ENCODE measurements at regions not wholly inside any gene's neighbourhood (a gene's known extent, or its start where the extent isn't known, plus 50 kb on each side); places are given as distances from the start of the nearest gene placed in this dataset.

GRCh38 chr11:104547996-104548661 is 350.1 kb downstream of the CASP12 start:
- TF ChIP-seq, protein P1, sequence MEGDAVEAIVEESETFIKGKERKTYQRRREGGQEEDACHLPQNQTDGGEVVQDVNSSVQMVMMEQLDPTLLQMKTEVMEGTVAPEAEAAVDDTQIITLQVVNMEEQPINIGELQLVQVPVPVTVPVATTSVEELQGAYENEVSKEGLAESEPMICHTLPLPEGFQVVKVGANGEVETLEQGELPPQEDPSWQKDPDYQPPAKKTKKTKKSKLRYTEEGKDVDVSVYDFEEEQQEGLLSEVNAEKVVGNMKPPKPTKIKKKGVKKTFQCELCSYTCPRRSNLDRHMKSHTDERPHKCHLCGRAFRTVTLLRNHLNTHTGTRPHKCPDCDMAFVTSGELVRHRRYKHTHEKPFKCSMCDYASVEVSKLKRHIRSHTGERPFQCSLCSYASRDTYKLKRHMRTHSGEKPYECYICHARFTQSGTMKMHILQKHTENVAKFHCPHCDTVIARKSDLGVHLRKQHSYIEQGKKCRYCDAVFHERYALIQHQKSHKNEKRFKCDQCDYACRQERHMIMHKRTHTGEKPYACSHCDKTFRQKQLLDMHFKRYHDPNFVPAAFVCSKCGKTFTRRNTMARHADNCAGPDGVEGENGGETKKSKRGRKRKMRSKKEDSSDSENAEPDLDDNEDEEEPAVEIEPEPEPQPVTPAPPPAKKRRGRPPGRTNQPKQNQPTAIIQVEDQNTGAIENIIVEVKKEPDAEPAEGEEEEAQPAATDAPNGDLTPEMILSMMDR (IDR thresholded peaks at IDR 0.05) = no peak
- no peaks in the 10 kb centered on the region for H3K27me3 ChIP-seq (ENCODE audit: control insufficient read depth in 1 of 2, insufficient read depth in 2 of 2, low read length in 2 of 2)
- ATAC-seq (ENCODE audit: poor library complexity) = no peak
- Mint-ChIP-seq H3K4me1 (ENCODE audit: low read depth) (peaks cover 8% of the 10 kb centered on the region), H3K27ac (no peak overlapping the region), H3K9me3 (no peaks in the 10 kb centered on the region), H3K36me3 (ENCODE audit: low read depth) (no peaks in the 10 kb centered on the region), H3K27me3 (no peaks in the 10 kb centered on the region), H3K4me3 (no peak overlapping the region)
- no peaks in the 10 kb centered on the region for H3K9me3 ChIP-seq (ENCODE audit: control insufficient read depth in 1 of 2, insufficient read depth in 1 of 2, low read length in 2 of 2)
- no peaks in the 10 kb centered on the region for H3K36me3 ChIP-seq (ENCODE audit: insufficient read depth, low read length)
- POLR2A ChIA-PET = interaction anchor here (1.1 kb wide), 1 partner anchor 9 kb away, joined by 3 read pairs; no protein-coding TSS in a partner anchor
- H3K27ac ChIP-seq (ENCODE audit: low read depth in 1 of 2, low read length in 2 of 2) = no peak overlapping the region
- no peaks in the 10 kb centered on the region for H3K4me1 ChIP-seq (ENCODE audit: insufficient read depth, low read length)
- no peak overlapping the region for H3K4me3 ChIP-seq (ENCODE audit: low read length)
- DNase-seq = no peak
- intact Hi-C loops (cut with DNase I, micrococcal nuclease) = no loop called here
- CTCF ChIA-PET = no interaction called here

DNA sequence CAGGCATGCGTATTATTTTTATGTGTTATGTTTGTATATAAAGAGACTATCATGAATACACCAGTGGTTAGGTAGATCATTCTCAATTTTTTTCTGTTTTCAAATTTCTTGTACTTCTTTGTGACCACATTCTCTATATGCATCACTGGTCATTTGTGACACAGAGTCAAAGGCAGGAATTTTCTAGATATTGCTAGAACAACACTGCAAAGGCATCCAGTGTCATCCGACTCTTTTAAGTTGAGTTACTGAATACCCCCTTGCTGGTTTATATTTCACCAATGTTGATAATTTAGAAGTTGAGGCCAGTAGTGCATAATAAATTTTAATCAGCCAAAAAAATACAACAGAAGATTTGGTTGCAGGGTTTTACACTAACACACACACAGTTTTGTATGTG is 351.8 kb downstream of the CASP12 start:
- no peak for DNase-seq
- Mint-ChIP-seq H3K4me3 (no peak overlapping the region), H3K4me1 (ENCODE audit: low read depth) (no peaks in the 10 kb centered on the region), H3K9me3 (no peaks in the 10 kb centered on the region), H3K27ac (no peak overlapping the region), H3K27me3 (no peaks in the 10 kb centered on the region), H3K36me3 (ENCODE audit: low read depth) (no peaks in the 10 kb centered on the region)
- no peaks in the 10 kb centered on the region for H3K36me3 ChIP-seq (ENCODE audit: insufficient read depth, low read length)
- TF ChIP-seq, protein P1 (IDR thresholded peaks at IDR 0.05) = no peak
- no peaks in the 10 kb centered on the region for H3K27me3 ChIP-seq (ENCODE audit: control insufficient read depth in 1 of 2, insufficient read depth in 2 of 2, low read length in 2 of 2)
- intact Hi-C loops (cut with DNase I, micrococcal nuclease) = no loop called here
- POLR2A ChIA-PET = no interaction called here
- CTCF ChIA-PET = no interaction called here
- H3K9me3 ChIP-seq (ENCODE audit: control insufficient read depth in 1 of 2, insufficient read depth in 1 of 2, low read length in 2 of 2) = no peaks in the 10 kb centered on the region
- H3K27ac ChIP-seq (ENCODE audit: low read depth in 1 of 2, low read length in 2 of 2) = no peak overlapping the region
- H3K4me1 ChIP-seq (ENCODE audit: insufficient read depth, low read length) = no peaks in the 10 kb centered on the region
- ATAC-seq (ENCODE audit: poor library complexity) = no peak
- H3K4me3 ChIP-seq (ENCODE audit: low read length) = no peak overlapping the region

GRCh38 chr11:104541701-104542100 is 356.6 kb downstream of the CASP12 start:
- ChIA-PET POLR2A (no interaction called here), CTCF (no interaction called here)
- Histone ChIP-seq H3K4me1 (ENCODE audit: insufficient read depth, low read length) (no peaks in the 10 kb centered on the region), H3K9me3 (ENCODE audit: control insufficient read depth in 1 of 2, insufficient read depth in 1 of 2, low read length in 2 of 2) (no peaks in the 10 kb centered on the region), H3K27me3 (ENCODE audit: control insufficient read depth in 1 of 2, insufficient read depth in 2 of 2, low read length in 2 of 2) (no peaks in the 10 kb centered on the region), H3K36me3 (ENCODE audit: insufficient read depth, low read length) (no peaks in the 10 kb centered on the region), H3K27ac (ENCODE audit: low read depth in 1 of 2, low read length in 2 of 2) (no peak overlapping the region), H3K4me3 (ENCODE audit: low read length) (no peak overlapping the region)
- H3K36me3 Mint-ChIP-seq (ENCODE audit: low read depth) = no peaks in the 10 kb centered on the region
- intact Hi-C loops (cut with DNase I, micrococcal nuclease) = no loop called here
- H3K27ac Mint-ChIP-seq = no peak overlapping the region
- H3K27me3 Mint-ChIP-seq = no peaks in the 10 kb centered on the region
- no peaks in the 10 kb centered on the region for H3K9me3 Mint-ChIP-seq
- no peak for ATAC-seq (ENCODE audit: poor library complexity)
- no peak for DNase-seq
- no peak overlapping the region for H3K4me3 Mint-ChIP-seq
- TF ChIP-seq, protein P1 (IDR thresholded peaks at IDR 0.05) = no peak
- H3K4me1 Mint-ChIP-seq (ENCODE audit: low read depth) = no peaks in the 10 kb centered on the region

Data from CD4-positive, alpha-beta T cell (primary cell).